GM12878 (cell line): ENCODE measurements at regions not wholly inside any gene's neighbourhood (a gene's known extent, or its start where the extent isn't known, plus 50 kb on each side); places are given as distances from the start of the nearest gene placed in this dataset.

Source experiments
- ATAC-seq: fragments of 200-7000 bp; cut with Tn5 transposase; 3 replicates; pipeline ENCODE4 v1.9.1; 2020; ENCODE audit warnings: mild to moderate bottlenecking, moderate library complexity
- BruUV-seq: library from RNA; stranded (reverse); fragments of 400-500 nt; replicated peaks from 2 replicates; lab custom pipeline; 2021; lab: Mats Ljungman, UMichigan
- CTCF ChIA-PET: fragments of 300-600 bp; sonication (Branson Sonifier 250); formaldehyde crosslinking; extraction: SDS; loops from one replicate; lab custom pipeline; 2021; ENCODE audit warnings: inconsistent platforms; lab: Yijun Ruan, JAX
- POLR2A ChIA-PET: fragments of 350-600 bp; formaldehyde crosslinking; extraction: SDS; loops from one replicate; lab custom pipeline; 2021; ENCODE audit warnings: inconsistent platforms; lab: Charles Lee
- RAD21 ChIA-PET: fragments of 300-600 bp; sonication (Branson Sonifier 250); formaldehyde crosslinking; loops from one replicate; lab custom pipeline; 2023; ENCODE audit warnings: antibody characterized with exemption; ENCODE audit not compliant: unreplicated experiment; lab: Charles Lee
- SMC1A ChIA-PET: fragments of 300-600 bp; sonication (Branson Sonifier 250); formaldehyde crosslinking; loops from one replicate; lab custom pipeline; 2023; ENCODE audit not compliant: unreplicated experiment, uncharacterized antibody; lab: Charles Lee
- DNase-seq: peaks from one replicate; pipeline ENCODE4 v3.0.0-alpha.2; 2011; ENCODE audit warnings: low read depth, low spot score
- FAIRE-seq: peaks from 3 replicates; lab custom pipeline; 2011; peaks lifted over from hg19 to GRCh38; lab: Jason Lieb, UNC
- H2AFZ ChIP-seq: 2 replicates; pipeline ENCODE4 v1.6.0; 2011; ENCODE audit warnings: low read depth, low read length, control low read depth; ENCODE audit not compliant: control insufficient read depth
- H3K27ac ChIP-seq: 2 replicates; pipeline ENCODE4 v1.5.1; 2011; ENCODE audit warnings: control low read depth; ENCODE audit not compliant: control insufficient read depth, insufficient read depth
- H3K27me3 ChIP-seq, 2 experiments: replicated peaks in 1 of 2; 2 replicates each; pipeline versions ENCODE4 v1.6.0 to v1.6.1; 2011; ENCODE audit warnings: low read length in 1 of 2; ENCODE audit not compliant: control insufficient read depth in 2 of 2, insufficient read depth in 2 of 2
- H3K36me3 ChIP-seq, 2 experiments: 2 replicates each; pipeline ENCODE4 v1.5.1; 2011; ENCODE audit warnings: low read length in 1 of 2; ENCODE audit not compliant: control insufficient read depth in 2 of 2, insufficient read depth in 2 of 2
- H3K4me1 ChIP-seq: 2 replicates; pipeline ENCODE4 v1.6.1; 2011; ENCODE audit warnings: mild to moderate bottlenecking, low read length, moderate library complexity, mixed read lengths; ENCODE audit not compliant: control insufficient read depth, insufficient read depth
- H3K4me2 ChIP-seq: 2 replicates; pipeline ENCODE4 v1.6.0; 2011; ENCODE audit warnings: control low read depth; ENCODE audit not compliant: control insufficient read depth, insufficient read depth
- H3K4me3 ChIP-seq: fragments of 200-600 bp; sonication (generic); 2 replicates; pipeline ENCODE4 v1.5.1; 2016
- H3K79me2 ChIP-seq: 2 replicates; pipeline ENCODE4 v1.6.0; 2011; ENCODE audit warnings: low read length; ENCODE audit not compliant: control insufficient read depth, insufficient read depth
- H3K9ac ChIP-seq: 2 replicates; pipeline ENCODE4 v1.8.0; 2011; ENCODE audit warnings: low read length, control low read depth, mixed read lengths; ENCODE audit not compliant: control insufficient read depth, insufficient read depth
- H3K9me3 ChIP-seq: replicated peaks from 3 replicates; pipeline ENCODE4 v1.5.1; 2011; ENCODE audit warnings: mild to moderate bottlenecking, low read length; ENCODE audit not compliant: control insufficient read depth, insufficient read depth
- H4K20me1 ChIP-seq: 2 replicates; pipeline ENCODE4 v1.6.0; 2011; ENCODE audit not compliant: control insufficient read depth, insufficient read depth
- ASH2L ChIP-seq: fragments of 300-600, 200-600 bp; sonication (generic); IDR thresholded peaks from 2 replicates; pipeline ENCODE4 v1.6.1; 2017; ENCODE audit warnings: low read depth, mild to moderate bottlenecking, borderline replicate concordance
- BMI1 ChIP-seq: fragments of 450-650 bp; IDR thresholded peaks from 2 replicates; pipeline ENCODE4 v1.6.1; 2016; ENCODE audit warnings: mild to moderate bottlenecking, moderate library complexity, borderline replicate concordance
- FOXK2 ChIP-seq: fragments of 450-650 bp; IDR thresholded peaks from 2 replicates; pipeline ENCODE4 v1.6.1; 2017; ENCODE audit warnings: mild to moderate bottlenecking, moderate library complexity
- IKZF2 ChIP-seq, 2 experiments: fragments of 450-650 bp; IDR thresholded peaks; 2 replicates each; pipeline ENCODE4 v1.6.1; 2017; ENCODE audit warnings: mild to moderate bottlenecking in 2 of 2, moderate library complexity in 2 of 2
- MTA3 ChIP-seq: IDR thresholded peaks from 2 replicates; pipeline ENCODE4 v1.6.1; 2012; ENCODE audit warnings: low read length, inconsistent platforms, borderline replicate concordance
- NFYB ChIP-seq: IDR thresholded peaks from 2 replicates; pipeline ENCODE4 v1.6.1; 2011; ENCODE audit warnings: low read depth, mild to moderate bottlenecking, low read length, improper control_type of control experiment, moderate library complexity; ENCODE audit not compliant: insufficient read depth
- PAX8 ChIP-seq: fragments of 450-650 bp; IDR thresholded peaks from 2 replicates; pipeline ENCODE4 v1.6.1; 2017; ENCODE audit warnings: mild to moderate bottlenecking, moderate library complexity
- RAD21 ChIP-seq: IDR thresholded peaks from 2 replicates; pipeline ENCODE4 v1.6.1; 2011; ENCODE audit warnings: mild to moderate bottlenecking, low read depth, low read length, moderate library complexity; ENCODE audit not compliant: insufficient read depth
- WRNIP1 ChIP-seq: IDR thresholded peaks from 2 replicates; pipeline ENCODE4 v1.6.1; 2011; ENCODE audit warnings: low read depth, low read length, improper control_type of control experiment, borderline replicate concordance
- WGBS: methylation state at CpG from one replicate; pipeline ENCODE4 v1.1.6; 2016; ENCODE audit warnings: low lambda C conversion rate; ENCODE audit not compliant: insufficient replicate concordance, insufficient coverage; ENCODE audit errors: missing lambda C conversion rate; 5-methylcytosine and 5-hydroxymethylcytosine counted together
- in situ Hi-C: fragments of 300-500 bp; cut with MboI; formaldehyde crosslinking; loops from 9 replicates; pipeline ENCODE4 v1.14.3; 2018; ENCODE audit warnings: mixed read lengths
- intact Hi-C: fragments of 100-400 bp; cut with micrococcal nuclease; formaldehyde crosslinking; loops from one replicate; pipeline ENCODE4 v1.14.2; 2022; ENCODE audit not compliant: unreplicated experiment
- TF ChIP-seq, protein P1 (sequence below): IDR thresholded peaks from 2 replicates; pipeline ENCODE4 v1.6.1; 2012; ENCODE audit warnings: mild to moderate bottlenecking, low read depth, low read length

DNA sequence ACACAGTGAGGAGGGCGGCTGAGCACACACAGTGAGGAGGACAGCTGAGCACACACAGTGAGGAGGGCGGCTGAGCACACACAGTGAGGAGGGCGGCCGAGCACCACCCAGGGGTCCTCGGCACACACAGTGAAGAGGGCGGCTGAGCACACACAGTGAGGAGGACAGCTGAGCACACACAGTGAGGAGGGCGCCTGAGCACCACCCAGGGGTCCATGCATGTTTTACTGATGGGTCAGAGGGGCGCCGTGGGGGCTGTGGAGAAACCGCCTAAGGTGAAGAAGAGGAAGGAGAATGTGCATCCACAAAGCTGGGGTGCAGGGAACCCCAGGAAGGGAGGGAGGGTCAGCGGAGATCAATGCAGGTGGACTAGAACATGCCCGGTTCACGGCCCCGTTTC lies 461.8 kb downstream of the BRD1 start:
- no peak for DNase-seq
- no TSS peak for BruUV-seq
- Histone ChIP-seq H4K20me1 (no peaks in the 10 kb centered on the region), H3K27me3 (no peaks in the 10 kb centered on the region), H3K9me3 (no peaks in the 10 kb centered on the region; the same call in 2 of the 3 replicates), H3K36me3 (no peaks in the 10 kb centered on the region), H3K4me2 (no peak overlapping the region), H3K9ac (no peak overlapping the region), H2AFZ (no peak overlapping the region), H3K4me1 (no peaks in the 10 kb centered on the region), H3K4me3 (no peak overlapping the region), H3K27ac (no peak overlapping the region), H3K79me2 (no peaks in the 10 kb centered on the region)
- intact Hi-C loops (no loop called here), in situ Hi-C loops (no loop called here)
- POLR2A ChIA-PET = no interaction called here
- CTCF ChIA-PET = no interaction called here
- RAD21 ChIA-PET = no interaction called here
- SMC1A ChIA-PET = no interaction called here
- FAIRE-seq = no peak
- TF ChIP-seq MTA3 (no peak), NFYB (no peak), PAX8 (no peak), ASH2L (no peak)
- no peak for ATAC-seq
- WGBS = 26% methylated on average over 12 of the region's 14 CpGs

DNA sequence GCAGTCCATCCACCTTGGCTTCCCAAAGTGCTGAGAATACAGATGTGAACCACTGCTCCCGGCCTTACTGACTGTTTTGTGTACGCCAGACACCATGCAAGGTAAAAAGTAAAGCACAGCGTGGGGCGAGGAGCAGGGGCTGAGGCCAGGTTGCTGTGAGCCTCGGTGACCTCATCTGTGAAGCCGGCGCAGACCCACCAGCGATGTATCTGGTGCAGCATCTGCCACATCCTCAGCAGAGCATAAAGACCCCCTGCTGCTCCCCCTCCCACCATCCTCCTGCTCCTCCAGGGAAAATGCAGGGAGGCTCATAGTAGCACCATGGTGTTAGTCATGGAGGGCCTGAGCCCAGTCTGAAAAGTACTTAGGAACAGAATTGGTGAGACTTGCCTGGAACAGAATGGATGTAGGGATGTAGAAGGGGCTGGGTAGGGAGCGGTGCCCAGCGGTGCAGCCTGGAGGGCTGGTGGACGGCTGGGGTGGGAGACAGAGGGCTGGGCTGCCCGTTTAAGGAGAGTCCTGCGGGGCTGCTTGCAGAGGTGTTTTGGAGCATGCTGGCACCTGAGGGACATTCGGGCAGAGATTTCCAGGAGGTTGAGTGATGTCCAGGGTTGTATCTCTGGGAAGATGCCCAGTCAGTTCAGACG lies 462.4 kb downstream of the BRD1 start:
- Histone ChIP-seq H2AFZ (no peak overlapping the region), H3K36me3 (no peaks in the 10 kb centered on the region), H3K9me3 (no peaks in the 10 kb centered on the region; the same call in 2 of the 3 replicates), H3K9ac (no peak overlapping the region), H3K4me3 (no peak overlapping the region), H3K4me2 (no peak overlapping the region), H4K20me1 (no peaks in the 10 kb centered on the region), H3K79me2 (no peaks in the 10 kb centered on the region), H3K27ac (no peak overlapping the region), H3K27me3 (no peaks in the 10 kb centered on the region), H3K4me1 (no peaks in the 10 kb centered on the region)
- RAD21 ChIA-PET = no interaction called here
- ATAC-seq (no peak), FAIRE-seq (no peak), DNase-seq (no peak)
- TF ChIP-seq IKZF2 (IDR thresholded peaks at IDR 0.05) (no peak), BMI1 (no peak), RAD21 (no peak), WRNIP1 (no peak), FOXK2 (no peak)
- TF ChIP-seq, protein P1, sequence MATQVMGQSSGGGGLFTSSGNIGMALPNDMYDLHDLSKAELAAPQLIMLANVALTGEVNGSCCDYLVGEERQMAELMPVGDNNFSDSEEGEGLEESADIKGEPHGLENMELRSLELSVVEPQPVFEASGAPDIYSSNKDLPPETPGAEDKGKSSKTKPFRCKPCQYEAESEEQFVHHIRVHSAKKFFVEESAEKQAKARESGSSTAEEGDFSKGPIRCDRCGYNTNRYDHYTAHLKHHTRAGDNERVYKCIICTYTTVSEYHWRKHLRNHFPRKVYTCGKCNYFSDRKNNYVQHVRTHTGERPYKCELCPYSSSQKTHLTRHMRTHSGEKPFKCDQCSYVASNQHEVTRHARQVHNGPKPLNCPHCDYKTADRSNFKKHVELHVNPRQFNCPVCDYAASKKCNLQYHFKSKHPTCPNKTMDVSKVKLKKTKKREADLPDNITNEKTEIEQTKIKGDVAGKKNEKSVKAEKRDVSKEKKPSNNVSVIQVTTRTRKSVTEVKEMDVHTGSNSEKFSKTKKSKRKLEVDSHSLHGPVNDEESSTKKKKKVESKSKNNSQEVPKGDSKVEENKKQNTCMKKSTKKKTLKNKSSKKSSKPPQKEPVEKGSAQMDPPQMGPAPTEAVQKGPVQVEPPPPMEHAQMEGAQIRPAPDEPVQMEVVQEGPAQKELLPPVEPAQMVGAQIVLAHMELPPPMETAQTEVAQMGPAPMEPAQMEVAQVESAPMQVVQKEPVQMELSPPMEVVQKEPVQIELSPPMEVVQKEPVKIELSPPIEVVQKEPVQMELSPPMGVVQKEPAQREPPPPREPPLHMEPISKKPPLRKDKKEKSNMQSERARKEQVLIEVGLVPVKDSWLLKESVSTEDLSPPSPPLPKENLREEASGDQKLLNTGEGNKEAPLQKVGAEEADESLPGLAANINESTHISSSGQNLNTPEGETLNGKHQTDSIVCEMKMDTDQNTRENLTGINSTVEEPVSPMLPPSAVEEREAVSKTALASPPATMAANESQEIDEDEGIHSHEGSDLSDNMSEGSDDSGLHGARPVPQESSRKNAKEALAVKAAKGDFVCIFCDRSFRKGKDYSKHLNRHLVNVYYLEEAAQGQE = no peak
- SMC1A ChIA-PET = no interaction called here
- intact Hi-C loops = no loop called here
- no TSS peak for BruUV-seq
- CTCF ChIA-PET = no interaction called here
- 47% methylated on average over 15 of the region's 15 CpGs for WGBS
- in situ Hi-C loops = no loop called here
- POLR2A ChIA-PET = no interaction called here
